Suprapubic skin (tissue), 4 donors: ENCODE measurements at regions not wholly inside any gene's neighbourhood (a gene's known extent, or its start where the extent isn't known, plus 50 kb on each side); places are given as distances from the start of the nearest gene placed in this dataset.

ENCODE experiments used
- EP300 ChIP-seq: sonication (generic); formaldehyde crosslinking; IDR thresholded peaks from one replicate; pipeline ENCODE4 v1.6.1; 2017; ENCODE audit warnings: antibody characterized with exemption
- POLR2A ChIP-seq, 2 donors: fragments of 450-650 bp; IDR thresholded peaks; one replicate each; pipeline ENCODE4 v1.6.1; 2017; ENCODE audit warnings: antibody characterized with exemption in 2 of 2, mild to moderate bottlenecking in 2 of 2, moderate library complexity in 2 of 2
- POLR2AphosphoS5 ChIP-seq, 3 donors: sonication (generic); formaldehyde crosslinking; IDR thresholded peaks; one replicate each; pipeline ENCODE4 v1.6.1; 2017; ENCODE audit warnings: antibody characterized with exemption in 3 of 3
- TF ChIP-seq, protein P1 (sequence below), 2 donors: fragments of 200-600 bp in 1 of 2; fragments of 450-650 bp in 1 of 2; sonication (generic) in 1 of 2; IDR thresholded peaks; one replicate each; pipeline ENCODE4 v1.5.1; 2016 to 2019; ENCODE audit warnings: antibody characterized with exemption in 2 of 2, mild to moderate bottlenecking in 1 of 2, moderate library complexity in 1 of 2

DNA sequence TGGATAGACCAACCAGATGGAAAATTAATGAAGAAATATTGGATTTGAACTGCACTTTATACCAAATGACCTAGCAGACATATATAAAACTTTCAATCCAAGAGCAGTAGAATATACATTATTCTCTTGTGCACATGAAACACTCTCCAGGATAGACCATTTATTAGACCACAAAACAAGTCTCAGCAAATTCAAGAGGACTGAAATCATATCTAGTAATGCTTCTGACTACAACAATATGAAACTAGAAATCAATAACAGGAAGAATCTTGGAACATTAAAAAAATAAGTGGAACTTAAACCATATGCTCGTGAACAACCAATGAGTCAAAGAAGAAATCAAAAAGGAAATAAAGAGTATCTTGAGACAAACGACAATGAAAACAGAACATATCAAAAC is 150.0 kb upstream of the CD180 start:
- TF ChIP-seq POLR2A (IDR thresholded peaks at IDR 0.05) = no peak
- TF ChIP-seq, protein P1, sequence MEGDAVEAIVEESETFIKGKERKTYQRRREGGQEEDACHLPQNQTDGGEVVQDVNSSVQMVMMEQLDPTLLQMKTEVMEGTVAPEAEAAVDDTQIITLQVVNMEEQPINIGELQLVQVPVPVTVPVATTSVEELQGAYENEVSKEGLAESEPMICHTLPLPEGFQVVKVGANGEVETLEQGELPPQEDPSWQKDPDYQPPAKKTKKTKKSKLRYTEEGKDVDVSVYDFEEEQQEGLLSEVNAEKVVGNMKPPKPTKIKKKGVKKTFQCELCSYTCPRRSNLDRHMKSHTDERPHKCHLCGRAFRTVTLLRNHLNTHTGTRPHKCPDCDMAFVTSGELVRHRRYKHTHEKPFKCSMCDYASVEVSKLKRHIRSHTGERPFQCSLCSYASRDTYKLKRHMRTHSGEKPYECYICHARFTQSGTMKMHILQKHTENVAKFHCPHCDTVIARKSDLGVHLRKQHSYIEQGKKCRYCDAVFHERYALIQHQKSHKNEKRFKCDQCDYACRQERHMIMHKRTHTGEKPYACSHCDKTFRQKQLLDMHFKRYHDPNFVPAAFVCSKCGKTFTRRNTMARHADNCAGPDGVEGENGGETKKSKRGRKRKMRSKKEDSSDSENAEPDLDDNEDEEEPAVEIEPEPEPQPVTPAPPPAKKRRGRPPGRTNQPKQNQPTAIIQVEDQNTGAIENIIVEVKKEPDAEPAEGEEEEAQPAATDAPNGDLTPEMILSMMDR (IDR thresholded peaks at IDR 0.05) = no peak
- no peak for TF ChIP-seq EP300
- no peak for TF ChIP-seq POLR2AphosphoS5 (IDR thresholded peaks at IDR 0.05)
